ENCODE measurements at regions not wholly inside any gene's neighbourhood (a gene's known extent, or its start where the extent isn't known, plus 50 kb on each side); places are given as distances from the start of the nearest gene placed in this dataset.
"Not testable (repeated sequence)": the region's sequence is repeated elsewhere in the genome, so short reads cannot be mapped to it uniquely, and the experiment has no call there.

- no peak for DNase-seq (ENCODE audit: low spot score in 2 of 2)
- Histone ChIP-seq H3K4me3 (no peak overlapping the region), H3K4me1 (no peaks in the 10 kb centered on the region), H3K27ac (no peak overlapping the region), H3K9me3 (peaks cover 8% of the 10 kb centered on the region), H3K36me3 (no peaks in the 10 kb centered on the region), H3K27me3 (no peaks in the 10 kb centered on the region)
- TF ChIP-seq POLR2A (IDR thresholded peaks at IDR 0.05) (no peak), CTCF (IDR thresholded peaks at IDR 0.05) (no peak), EP300 (IDR thresholded peaks at IDR 0.05) (no peak), POLR2AphosphoS5 (IDR thresholded peaks at IDR 0.05) (no peak)
- 63% methylated on average over 1 of the region's 1 CpG for WGBS
Measured at GRCh38 chr3:6671363-6671762, 189.6 kb upstream of the GRM7 start.

- 87% methylated on average over 4 of the region's 4 CpGs for WGBS
- Histone ChIP-seq H3K27me3 (no peaks in the 10 kb centered on the region), H3K27ac (no peak overlapping the region), H3K9me3 (no peaks in the 10 kb centered on the region), H3K4me3 (no peak overlapping the region), H3K4me1 (no peaks in the 10 kb centered on the region), H3K36me3 (no peaks in the 10 kb centered on the region)
- DNase-seq (ENCODE audit: low spot score in 2 of 2), result no peak
- no peak for TF ChIP-seq POLR2A (IDR thresholded peaks at IDR 0.05)
- TF ChIP-seq POLR2AphosphoS5 (IDR thresholded peaks at IDR 0.05), result no peak
- TF ChIP-seq EP300 (IDR thresholded peaks at IDR 0.05), result no peak
- no peak for TF ChIP-seq CTCF (IDR thresholded peaks at IDR 0.05)
Measured at GRCh38 chr3:6679510-6679909, 181.4 kb upstream of the GRM7 start.

- H3K4me3 ChIP-seq, result no peak overlapping the region
- no peak overlapping the region for H3K27ac ChIP-seq
- no peaks in the 10 kb centered on the region for H3K36me3 ChIP-seq
- H3K4me1 ChIP-seq, result no peaks in the 10 kb centered on the region
- TF ChIP-seq EP300 (IDR thresholded peaks at IDR 0.05), result no peak
- TF ChIP-seq POLR2AphosphoS5 (IDR thresholded peaks at IDR 0.05), result no peak
- no peak for TF ChIP-seq CTCF (IDR thresholded peaks at IDR 0.05)
- no peak for TF ChIP-seq POLR2A (IDR thresholded peaks at IDR 0.05)
- H3K9me3 ChIP-seq, result no peaks in the 10 kb centered on the region
- no peak for DNase-seq (ENCODE audit: low spot score in 2 of 2)
- H3K27me3 ChIP-seq, result no peaks in the 10 kb centered on the region
- 93% methylated on average over 3 of the region's 3 CpGs for WGBS
Measured at GRCh38 chr3:6680119-6680806, 180.7 kb upstream of the GRM7 start.

GRCh38 chr3:6697285-6697684 is 163.6 kb upstream of the GRM7 start:
- Histone ChIP-seq H3K4me3 (no peak overlapping the region), H3K4me1 (no peaks in the 10 kb centered on the region), H3K27me3 (no peaks in the 10 kb centered on the region), H3K27ac (no peak overlapping the region), H3K36me3 (no peaks in the 10 kb centered on the region), H3K9me3 (peaks cover 9% of the 10 kb centered on the region)
- TF ChIP-seq POLR2A (IDR thresholded peaks at IDR 0.05), result no peak
- TF ChIP-seq POLR2AphosphoS5 (IDR thresholded peaks at IDR 0.05), result no peak
- TF ChIP-seq CTCF (IDR thresholded peaks at IDR 0.05), result no peak
- no peak for TF ChIP-seq EP300 (IDR thresholded peaks at IDR 0.05)
- DNase-seq (ENCODE audit: low spot score in 2 of 2), result no peak
- 68% methylated on average over 3 of the region's 3 CpGs for WGBS

- no peak for DNase-seq (ENCODE audit: low spot score in 2 of 2)
- WGBS, result 78% methylated on average over 6 of the region's 6 CpGs
- Histone ChIP-seq H3K27ac (no peak overlapping the region), H3K4me1 (no peaks in the 10 kb centered on the region), H3K9me3 (peaks cover 9% of the 10 kb centered on the region), H3K36me3 (no peaks in the 10 kb centered on the region), H3K27me3 (no peaks in the 10 kb centered on the region), H3K4me3 (no peak overlapping the region)
- TF ChIP-seq POLR2AphosphoS5 (IDR thresholded peaks at IDR 0.05), result no peak
- TF ChIP-seq EP300 (IDR thresholded peaks at IDR 0.05), result no peak
- TF ChIP-seq CTCF (IDR thresholded peaks at IDR 0.05), result no peak
- no peak for TF ChIP-seq POLR2A (IDR thresholded peaks at IDR 0.05)
Measured at GRCh38 chr3:6697722-6698121, 163.2 kb upstream of the GRM7 start.

GRCh38 chr3:6704817-6705216 is 156.1 kb upstream of the GRM7 start:
- 67% methylated on average over 5 of the region's 5 CpGs for WGBS
- not testable (repeated sequence) for H3K4me3 ChIP-seq; H3K36me3 ChIP-seq; H3K9me3 ChIP-seq; H3K4me1 ChIP-seq; H3K27ac ChIP-seq; H3K27me3 ChIP-seq; DNase-seq (ENCODE audit: low spot score in 2 of 2)
